WTC11 (cell line): ENCODE measurements at regions not wholly inside any gene's neighbourhood (a gene's known extent, or its start where the extent isn't known, plus 50 kb on each side); places are given as distances from the start of the nearest gene placed in this dataset.

Experiments used
- ATAC-seq: fragments of 200-7000 bp; cut with Tn5 transposase; 2 replicates; pipeline ENCODE4 v1.10.0; 2021; ENCODE audit warnings: mild to moderate bottlenecking, moderate library complexity
- CTCF ChIA-PET: fragments of 300-600 bp; sonication (Branson Sonifier 250); formaldehyde crosslinking; loops from one replicate; lab custom pipeline; 2021; ENCODE audit warnings: antibody characterized with exemption; lab: Charles Lee
- POLR2A ChIA-PET: fragments of 350-600 bp; sonication (Branson Sonifier 250); formaldehyde crosslinking; loops from one replicate; lab custom pipeline; 2021; ENCODE audit warnings: antibody characterized with exemption; lab: Charles Lee
- DNase-seq: peaks from one replicate; pipeline ENCODE4 v3.0.0; 2021; ENCODE audit warnings: low spot score
- H3K27ac Mint-ChIP-seq: 2 replicates; pipeline ENCODE4 v1.8.0; 2021; ENCODE audit warnings: mixed read lengths
- H3K27me3 Mint-ChIP-seq: 2 replicates; pipeline ENCODE4 v1.8.0; 2021; ENCODE audit warnings: low read depth, mild to moderate bottlenecking, moderate library complexity, mixed read lengths
- H3K36me3 Mint-ChIP-seq: 2 replicates; pipeline ENCODE4 v1.8.0; 2021; ENCODE audit warnings: mixed read lengths
- H3K4me1 Mint-ChIP-seq: 2 replicates; pipeline ENCODE4 v1.8.0; 2022; ENCODE audit warnings: mixed read lengths
- H3K4me3 Mint-ChIP-seq: 2 replicates; pipeline ENCODE4 v1.8.0; 2021; ENCODE audit warnings: mild to moderate bottlenecking, moderate library complexity, mixed read lengths
- H3K9me3 Mint-ChIP-seq: 2 replicates; pipeline ENCODE4 v1.8.0; 2021; ENCODE audit warnings: mixed read lengths
- CBFB ChIP-seq: sonication (generic); formaldehyde crosslinking; IDR thresholded peaks from 2 replicates; pipeline ENCODE4 v1.8.1; 2022; ENCODE audit warnings: mild to moderate bottlenecking, low read depth, missing genetic modification reagents
- ESRRA ChIP-seq: sonication (generic); formaldehyde crosslinking; IDR thresholded peaks from 2 replicates; pipeline ENCODE4 v1.8.1; 2022; ENCODE audit warnings: mild to moderate bottlenecking, missing genetic modification reagents, borderline replicate concordance
- ETV6 ChIP-seq: sonication (generic); formaldehyde crosslinking; IDR thresholded peaks from 2 replicates; pipeline ENCODE4 v1.8.1; 2022; ENCODE audit warnings: mild to moderate bottlenecking, missing genetic modification reagents
- FOXJ3 ChIP-seq: sonication (generic); formaldehyde crosslinking; IDR thresholded peaks from 2 replicates; pipeline ENCODE4 v1.9.0; 2021; ENCODE audit warnings: missing genetic modification reagents, mild to moderate bottlenecking, borderline replicate concordance
- GTF2I ChIP-seq: fragments of 250-450 bp; sonication (Bioruptor Pico); conservative IDR thresholded peaks from 2 replicates; pipeline ENCODE4 v1.4.0; 2021; ENCODE audit warnings: mild to moderate bottlenecking
- JAZF1 ChIP-seq: fragments of 250-450 bp; sonication (Bioruptor Pico); IDR thresholded peaks from 2 replicates; pipeline ENCODE4 v1.9.0; 2021; ENCODE audit warnings: moderate library complexity, mild to moderate bottlenecking, inconsistent platforms
- NFATC4 ChIP-seq: fragments of 250-450 bp; sonication (Bioruptor Pico); IDR thresholded peaks from 2 replicates; pipeline ENCODE4 v1.9.0; 2021; ENCODE audit warnings: mild to moderate bottlenecking
- NR1H2 ChIP-seq: sonication (generic); formaldehyde crosslinking; IDR thresholded peaks from 2 replicates; pipeline ENCODE4 v1.9.0; 2021; ENCODE audit warnings: mild to moderate bottlenecking, moderate library complexity, missing genetic modification reagents
- SMAD4 ChIP-seq: sonication (generic); formaldehyde crosslinking; IDR thresholded peaks from 2 replicates; pipeline ENCODE4 v1.8.0; 2022; ENCODE audit warnings: mild to moderate bottlenecking, missing genetic modification reagents
- TEAD4 ChIP-seq: sonication (generic); formaldehyde crosslinking; IDR thresholded peaks from 2 replicates; pipeline ENCODE4 v1.8.0; 2022; ENCODE audit warnings: mild to moderate bottlenecking, missing genetic modification reagents
- TF ChIP-seq, protein P1 (sequence below): sonication (generic); formaldehyde crosslinking; IDR thresholded peaks from 2 replicates; pipeline ENCODE4 v1.8.1; 2023; ENCODE audit warnings: mild to moderate bottlenecking, moderate library complexity, missing genetic modification reagents
- TF ChIP-seq, protein P2 (sequence below): fragments of 250-450 bp; sonication (Bioruptor Pico); conservative IDR thresholded peaks from 2 replicates; pipeline ENCODE4 v1.9.0; 2021; ENCODE audit warnings: mild to moderate bottlenecking
- TF ChIP-seq, protein P3 (sequence below): sonication (generic); formaldehyde crosslinking; IDR thresholded peaks from 2 replicates; pipeline ENCODE4 v1.8.0; 2022; ENCODE audit warnings: mild to moderate bottlenecking, missing genetic modification reagents
- TF ChIP-seq, protein P4 (sequence below): fragments of 250-450 bp; sonication (Bioruptor Pico); IDR thresholded peaks from 2 replicates; pipeline ENCODE4 v1.9.0; 2021; ENCODE audit warnings: mild to moderate bottlenecking
- TF ChIP-seq, protein P5 (sequence below): sonication (generic); formaldehyde crosslinking; IDR thresholded peaks from 2 replicates; pipeline ENCODE4 v1.8.0; 2022; ENCODE audit warnings: mild to moderate bottlenecking, missing genetic modification reagents
- TF ChIP-seq, protein P6 (sequence below): sonication (generic); formaldehyde crosslinking; IDR thresholded peaks from 2 replicates; pipeline ENCODE4 v1.8.0; 2022; ENCODE audit warnings: missing genetic modification reagents
- TF ChIP-seq, protein P7 (sequence below): fragments of 200-600 bp; IDR thresholded peaks from 2 replicates; pipeline ENCODE4 v1.8.0; 2022; ENCODE audit warnings: antibody characterized with exemption

DNA sequence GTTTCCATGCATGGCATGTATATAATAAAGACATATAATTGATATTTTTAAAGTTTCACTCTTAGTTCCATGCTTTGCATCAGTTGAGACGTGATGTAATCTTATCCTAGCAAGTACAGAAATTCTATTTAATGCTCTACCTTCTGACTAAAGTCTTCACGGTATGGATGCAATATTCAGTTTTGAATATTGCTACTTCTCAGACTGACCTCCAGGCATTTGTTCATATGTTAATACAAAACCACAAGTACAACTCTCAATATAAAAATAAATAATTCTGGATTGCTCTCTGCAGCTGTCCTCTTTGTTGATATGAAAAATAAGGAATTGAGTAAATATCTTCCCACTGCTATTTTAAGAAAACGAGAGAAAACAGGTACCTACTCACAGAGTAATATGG, 309.8 kb upstream of the HAND2 start:
- Mint-ChIP-seq H3K9me3 (peaks cover 15% of the 10 kb centered on the region), H3K27me3 (no peaks in the 10 kb centered on the region)
- POLR2A ChIA-PET = no interaction called here

DNA sequence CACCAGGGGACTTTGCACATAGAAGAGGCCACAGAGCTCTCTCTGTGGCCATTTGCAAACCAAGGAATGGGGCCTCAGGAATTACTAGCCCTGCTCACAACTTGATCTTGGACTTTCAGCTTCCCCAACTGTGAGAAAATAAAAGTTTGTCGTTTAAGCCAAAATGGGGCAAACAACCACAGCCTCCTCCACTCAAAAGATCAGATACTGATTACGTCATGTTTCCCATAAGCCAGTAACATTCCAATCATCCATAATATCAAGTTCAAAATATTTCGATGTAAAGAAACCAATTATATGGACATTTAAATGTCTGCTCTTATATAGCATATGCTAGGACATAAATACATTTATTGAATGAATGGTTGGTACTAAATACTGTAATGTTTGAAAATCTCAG, 307.5 kb upstream of the HAND2 start:
- no peak for DNase-seq
- ATAC-seq = no peak
- Mint-ChIP-seq H3K4me3 (no peak overlapping the region), H3K27me3 (no peaks in the 10 kb centered on the region), H3K27ac (no peak overlapping the region), H3K36me3 (peaks cover 7% of the 10 kb centered on the region), H3K9me3 (peaks cover 8% of the 10 kb centered on the region), H3K4me1 (peaks cover 8% of the 10 kb centered on the region)
- TF ChIP-seq FOXJ3 (CRISPR knock-in tag) = no peak
- TF ChIP-seq, protein P1, sequence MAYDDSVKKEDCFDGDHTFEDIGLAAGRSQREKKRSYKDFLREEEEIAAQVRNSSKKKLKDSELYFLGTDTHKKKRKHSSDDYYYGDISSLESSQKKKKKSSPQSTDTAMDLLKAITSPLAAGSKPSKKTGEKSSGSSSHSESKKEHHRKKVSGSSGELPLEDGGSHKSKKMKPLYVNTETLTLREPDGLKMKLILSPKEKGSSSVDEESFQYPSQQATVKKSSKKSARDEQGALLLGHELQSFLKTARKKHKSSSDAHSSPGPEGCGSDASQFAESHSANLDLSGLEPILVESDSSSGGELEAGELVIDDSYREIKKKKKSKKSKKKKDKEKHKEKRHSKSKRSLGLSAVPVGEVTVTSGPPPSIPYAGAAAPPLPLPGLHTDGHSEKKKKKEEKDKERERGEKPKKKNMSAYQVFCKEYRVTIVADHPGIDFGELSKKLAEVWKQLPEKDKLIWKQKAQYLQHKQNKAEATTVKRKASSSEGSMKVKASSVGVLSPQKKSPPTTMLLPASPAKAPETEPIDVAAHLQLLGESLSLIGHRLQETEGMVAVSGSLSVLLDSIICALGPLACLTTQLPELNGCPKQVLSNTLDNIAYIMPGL (CRISPR knock-in tag) = no peak
- TF ChIP-seq JAZF1 (CRISPR knock-in tag) = no peak
- TF ChIP-seq CBFB (CRISPR knock-in tag) = no peak
- no peak for TF ChIP-seq NFATC4
- TF ChIP-seq ETV6 (CRISPR knock-in tag) = no peak
- TF ChIP-seq TEAD4 (CRISPR knock-in tag) = no peak
- TF ChIP-seq, protein P2, sequence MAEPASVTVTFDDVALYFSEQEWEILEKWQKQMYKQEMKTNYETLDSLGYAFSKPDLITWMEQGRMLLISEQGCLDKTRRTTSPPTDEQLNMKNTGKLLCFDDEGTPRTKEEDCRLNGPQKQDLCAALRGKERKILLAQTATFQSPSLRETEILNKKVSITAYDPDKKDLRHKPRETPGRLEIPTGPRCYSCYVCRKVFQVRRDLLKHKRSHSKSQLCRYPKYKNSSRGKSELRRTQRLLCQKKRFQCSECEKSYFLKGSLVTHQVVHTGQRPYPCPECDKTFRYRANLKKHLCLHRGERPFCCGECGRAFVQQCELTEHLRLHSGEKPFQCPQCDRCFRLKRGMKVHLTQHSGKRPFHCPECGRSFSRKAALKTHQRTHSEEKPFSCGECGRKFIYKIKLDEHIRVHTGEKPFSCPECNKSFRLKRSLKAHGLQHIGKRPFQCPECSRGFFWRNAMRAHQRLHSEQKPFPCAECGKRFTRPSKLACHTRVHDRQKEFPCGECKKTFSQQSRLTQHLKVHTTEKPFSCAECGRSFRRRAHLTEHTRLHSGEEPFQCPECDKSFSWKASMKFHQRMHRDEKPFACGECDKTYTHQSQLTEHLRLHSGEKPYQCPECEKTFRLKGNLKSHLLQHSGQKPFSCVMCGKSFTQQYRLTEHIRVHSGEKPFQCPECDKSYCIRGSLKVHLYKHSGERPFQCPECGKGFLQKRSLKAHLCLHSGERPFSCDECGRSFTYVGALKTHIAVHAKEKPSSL = no peak
- CTCF ChIA-PET = no interaction called here
- POLR2A ChIA-PET = no interaction called here

More for the DNA sequence above, 309.8 kb upstream of the HAND2 start:
- H3K36me3 Mint-ChIP-seq = peaks cover 13% of the 10 kb centered on the region
- peaks cover 8% of the 10 kb centered on the region for H3K4me1 Mint-ChIP-seq
- DNase-seq = no peak
- CTCF ChIA-PET = no interaction called here
- no peak overlapping the region for H3K27ac Mint-ChIP-seq
- no peak for TF ChIP-seq ESRRA (CRISPR knock-in tag)
- TF ChIP-seq, protein P1 (CRISPR knock-in tag) = no peak
- TF ChIP-seq NR1H2 (CRISPR knock-in tag) = no peak
- no peak for TF ChIP-seq GTF2I
- no peak for TF ChIP-seq SMAD4 (CRISPR knock-in tag)
- TF ChIP-seq, protein P3, sequence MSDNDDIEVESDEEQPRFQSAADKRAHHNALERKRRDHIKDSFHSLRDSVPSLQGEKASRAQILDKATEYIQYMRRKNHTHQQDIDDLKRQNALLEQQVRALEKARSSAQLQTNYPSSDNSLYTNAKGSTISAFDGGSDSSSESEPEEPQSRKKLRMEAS (CRISPR knock-in tag) = no peak
- no peak for TF ChIP-seq JAZF1 (CRISPR knock-in tag)
- no peak for ATAC-seq
- no peak overlapping the region for H3K4me3 Mint-ChIP-seq

DNA sequence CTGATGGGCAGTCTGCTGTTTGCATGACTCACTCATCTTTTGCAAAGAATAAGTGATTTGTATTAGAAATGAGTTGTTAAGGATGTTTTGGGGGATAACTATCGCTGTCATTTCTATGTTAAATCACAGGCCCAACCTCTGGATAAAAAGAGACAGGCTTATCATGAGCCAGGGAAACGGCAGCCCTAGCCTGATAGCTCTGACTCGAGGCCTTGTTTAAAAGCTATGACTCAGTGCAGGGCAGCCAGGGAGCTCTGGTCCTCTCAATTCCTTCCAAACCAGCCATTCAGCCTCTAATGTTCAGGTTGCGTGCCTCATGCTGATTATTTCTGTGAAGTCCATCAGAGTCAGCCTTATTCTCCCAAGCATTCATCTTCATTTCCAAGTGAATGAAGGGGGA, 305.9 kb upstream of the HAND2 start:
- CTCF ChIA-PET = interaction anchor here (0.7 to 1.4 kb wide), 4 partner anchors 8 to 298 kb away, joined by 3 to 6 read pairs (median 4); no protein-coding TSS in a partner anchor
- TF ChIP-seq, protein P4, sequence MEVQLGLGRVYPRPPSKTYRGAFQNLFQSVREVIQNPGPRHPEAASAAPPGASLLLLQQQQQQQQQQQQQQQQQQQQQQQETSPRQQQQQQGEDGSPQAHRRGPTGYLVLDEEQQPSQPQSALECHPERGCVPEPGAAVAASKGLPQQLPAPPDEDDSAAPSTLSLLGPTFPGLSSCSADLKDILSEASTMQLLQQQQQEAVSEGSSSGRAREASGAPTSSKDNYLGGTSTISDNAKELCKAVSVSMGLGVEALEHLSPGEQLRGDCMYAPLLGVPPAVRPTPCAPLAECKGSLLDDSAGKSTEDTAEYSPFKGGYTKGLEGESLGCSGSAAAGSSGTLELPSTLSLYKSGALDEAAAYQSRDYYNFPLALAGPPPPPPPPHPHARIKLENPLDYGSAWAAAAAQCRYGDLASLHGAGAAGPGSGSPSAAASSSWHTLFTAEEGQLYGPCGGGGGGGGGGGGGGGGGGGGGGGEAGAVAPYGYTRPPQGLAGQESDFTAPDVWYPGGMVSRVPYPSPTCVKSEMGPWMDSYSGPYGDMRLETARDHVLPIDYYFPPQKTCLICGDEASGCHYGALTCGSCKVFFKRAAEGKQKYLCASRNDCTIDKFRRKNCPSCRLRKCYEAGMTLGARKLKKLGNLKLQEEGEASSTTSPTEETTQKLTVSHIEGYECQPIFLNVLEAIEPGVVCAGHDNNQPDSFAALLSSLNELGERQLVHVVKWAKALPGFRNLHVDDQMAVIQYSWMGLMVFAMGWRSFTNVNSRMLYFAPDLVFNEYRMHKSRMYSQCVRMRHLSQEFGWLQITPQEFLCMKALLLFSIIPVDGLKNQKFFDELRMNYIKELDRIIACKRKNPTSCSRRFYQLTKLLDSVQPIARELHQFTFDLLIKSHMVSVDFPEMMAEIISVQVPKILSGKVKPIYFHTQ (CRISPR knock-in tag) = no peak
- TF ChIP-seq, protein P5, sequence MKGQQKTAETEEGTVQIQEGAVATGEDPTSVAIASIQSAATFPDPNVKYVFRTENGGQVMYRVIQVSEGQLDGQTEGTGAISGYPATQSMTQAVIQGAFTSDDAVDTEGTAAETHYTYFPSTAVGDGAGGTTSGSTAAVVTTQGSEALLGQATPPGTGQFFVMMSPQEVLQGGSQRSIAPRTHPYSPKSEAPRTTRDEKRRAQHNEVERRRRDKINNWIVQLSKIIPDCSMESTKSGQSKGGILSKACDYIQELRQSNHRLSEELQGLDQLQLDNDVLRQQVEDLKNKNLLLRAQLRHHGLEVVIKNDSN = no peak
- TF ChIP-seq, protein P6, sequence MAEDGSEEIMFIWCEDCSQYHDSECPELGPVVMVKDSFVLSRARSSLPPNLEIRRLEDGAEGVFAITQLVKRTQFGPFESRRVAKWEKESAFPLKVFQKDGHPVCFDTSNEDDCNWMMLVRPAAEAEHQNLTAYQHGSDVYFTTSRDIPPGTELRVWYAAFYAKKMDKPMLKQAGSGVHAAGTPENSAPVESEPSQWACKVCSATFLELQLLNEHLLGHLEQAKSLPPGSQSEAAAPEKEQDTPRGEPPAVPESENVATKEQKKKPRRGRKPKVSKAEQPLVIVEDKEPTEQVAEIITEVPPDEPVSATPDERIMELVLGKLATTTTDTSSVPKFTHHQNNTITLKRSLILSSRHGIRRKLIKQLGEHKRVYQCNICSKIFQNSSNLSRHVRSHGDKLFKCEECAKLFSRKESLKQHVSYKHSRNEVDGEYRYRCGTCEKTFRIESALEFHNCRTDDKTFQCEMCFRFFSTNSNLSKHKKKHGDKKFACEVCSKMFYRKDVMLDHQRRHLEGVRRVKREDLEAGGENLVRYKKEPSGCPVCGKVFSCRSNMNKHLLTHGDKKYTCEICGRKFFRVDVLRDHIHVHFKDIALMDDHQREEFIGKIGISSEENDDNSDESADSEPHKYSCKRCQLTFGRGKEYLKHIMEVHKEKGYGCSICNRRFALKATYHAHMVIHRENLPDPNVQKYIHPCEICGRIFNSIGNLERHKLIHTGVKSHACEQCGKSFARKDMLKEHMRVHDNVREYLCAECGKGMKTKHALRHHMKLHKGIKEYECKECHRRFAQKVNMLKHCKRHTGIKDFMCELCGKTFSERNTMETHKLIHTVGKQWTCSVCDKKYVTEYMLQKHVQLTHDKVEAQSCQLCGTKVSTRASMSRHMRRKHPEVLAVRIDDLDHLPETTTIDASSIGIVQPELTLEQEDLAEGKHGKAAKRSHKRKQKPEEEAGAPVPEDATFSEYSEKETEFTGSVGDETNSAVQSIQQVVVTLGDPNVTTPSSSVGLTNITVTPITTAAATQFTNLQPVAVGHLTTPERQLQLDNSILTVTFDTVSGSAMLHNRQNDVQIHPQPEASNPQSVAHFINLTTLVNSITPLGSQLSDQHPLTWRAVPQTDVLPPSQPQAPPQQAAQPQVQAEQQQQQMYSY (CRISPR knock-in tag) = no peak
- TF ChIP-seq, protein P7, sequence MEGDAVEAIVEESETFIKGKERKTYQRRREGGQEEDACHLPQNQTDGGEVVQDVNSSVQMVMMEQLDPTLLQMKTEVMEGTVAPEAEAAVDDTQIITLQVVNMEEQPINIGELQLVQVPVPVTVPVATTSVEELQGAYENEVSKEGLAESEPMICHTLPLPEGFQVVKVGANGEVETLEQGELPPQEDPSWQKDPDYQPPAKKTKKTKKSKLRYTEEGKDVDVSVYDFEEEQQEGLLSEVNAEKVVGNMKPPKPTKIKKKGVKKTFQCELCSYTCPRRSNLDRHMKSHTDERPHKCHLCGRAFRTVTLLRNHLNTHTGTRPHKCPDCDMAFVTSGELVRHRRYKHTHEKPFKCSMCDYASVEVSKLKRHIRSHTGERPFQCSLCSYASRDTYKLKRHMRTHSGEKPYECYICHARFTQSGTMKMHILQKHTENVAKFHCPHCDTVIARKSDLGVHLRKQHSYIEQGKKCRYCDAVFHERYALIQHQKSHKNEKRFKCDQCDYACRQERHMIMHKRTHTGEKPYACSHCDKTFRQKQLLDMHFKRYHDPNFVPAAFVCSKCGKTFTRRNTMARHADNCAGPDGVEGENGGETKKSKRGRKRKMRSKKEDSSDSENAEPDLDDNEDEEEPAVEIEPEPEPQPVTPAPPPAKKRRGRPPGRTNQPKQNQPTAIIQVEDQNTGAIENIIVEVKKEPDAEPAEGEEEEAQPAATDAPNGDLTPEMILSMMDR = no peak

More for the DNA sequence above, 305.9 kb upstream of the HAND2 start:
- no peak overlapping the region for H3K27ac Mint-ChIP-seq
- no peaks in the 10 kb centered on the region for H3K36me3 Mint-ChIP-seq
- peaks cover 4% of the 10 kb centered on the region; the same call in 1 of the 2 replicates for H3K9me3 Mint-ChIP-seq
- H3K4me1 Mint-ChIP-seq = peaks cover 8% of the 10 kb centered on the region
- DNase-seq = no peak
- POLR2A ChIA-PET = no interaction called here
- H3K4me3 Mint-ChIP-seq = no peak overlapping the region
- ATAC-seq = peak; percentile 89
- H3K27me3 Mint-ChIP-seq = no peaks in the 10 kb centered on the region
